ENCODE measurements at regions not wholly inside any gene's neighbourhood (a gene's known extent, or its start where the extent isn't known, plus 50 kb on each side); places are given as distances from the start of the nearest gene placed in this dataset.
A peak's percentile ranks its signal among the peaks of the same experiment; 100 is the strongest.
"Not testable (repeated sequence)": the region's sequence is repeated elsewhere in the genome, so short reads cannot be mapped to it uniquely, and the experiment has no call there.

GRCh38 chr4:154124539-154125255, 335.8 kb upstream of the SFRP2 start:
- H3K36me3 ChIP-seq (replicated peaks), result no peaks in the 10 kb centered on the region
- no peak overlapping the region for H3K4me3 ChIP-seq
- no peak for DNase-seq (ENCODE audit: low spot score in 2 of 2)
- no peaks in the 10 kb centered on the region for H3K9me3 ChIP-seq
- no peaks in the 10 kb centered on the region for H3K27me3 ChIP-seq (ENCODE audit: low read depth)
- no peaks in the 10 kb centered on the region for H3K4me1 ChIP-seq
- in situ Hi-C loops (cut with MboI; ENCODE audit: low sequenced_read_pairs), result no loop called here

GRCh38 chr4:154123897-154124296, 335.0 kb upstream of the SFRP2 start:
- Histone ChIP-seq H3K36me3 (replicated peaks) (no peaks in the 10 kb centered on the region), H3K9me3 (no peaks in the 10 kb centered on the region), H3K27me3 (ENCODE audit: low read depth) (no peaks in the 10 kb centered on the region), H3K4me3 (no peak overlapping the region), H3K4me1 (no peaks in the 10 kb centered on the region)
- in situ Hi-C loops (cut with MboI; ENCODE audit: low sequenced_read_pairs), result no loop called here
- no peak for DNase-seq (ENCODE audit: low spot score in 2 of 2)

GRCh38 chr4:154120690-154121345, 331.9 kb upstream of the SFRP2 start:
- DNase-seq (ENCODE audit: low spot score in 2 of 2), result no peak
- in situ Hi-C loops (cut with MboI; ENCODE audit: low sequenced_read_pairs), result no loop called here

GRCh38 chr4:154120006-154120676, 331.3 kb upstream of the SFRP2 start:
- H3K4me3 ChIP-seq, result no peak overlapping the region
- DNase-seq (ENCODE audit: low spot score in 2 of 2), result no peak
- H3K27me3 ChIP-seq (ENCODE audit: low read depth), result no peaks in the 10 kb centered on the region
- in situ Hi-C loops (cut with MboI; ENCODE audit: low sequenced_read_pairs), result no loop called here
- no peaks in the 10 kb centered on the region for H3K9me3 ChIP-seq
- no peaks in the 10 kb centered on the region for H3K4me1 ChIP-seq
- H3K36me3 ChIP-seq (replicated peaks), result no peaks in the 10 kb centered on the region

More at GRCh38 chr4:154120690-154121345, 331.9 kb upstream of the SFRP2 start:
- Histone ChIP-seq H3K36me3 (replicated peaks) (no peaks in the 10 kb centered on the region), H3K4me1 (no peaks in the 10 kb centered on the region), H3K27me3 (ENCODE audit: low read depth) (no peaks in the 10 kb centered on the region), H3K4me3 (no peak overlapping the region), H3K9me3 (no peaks in the 10 kb centered on the region)

- no peaks in the 10 kb centered on the region for H3K36me3 ChIP-seq (replicated peaks)
- H3K27me3 ChIP-seq (ENCODE audit: low read depth), result no peaks in the 10 kb centered on the region
- H3K4me3 ChIP-seq, result no peak overlapping the region
- H3K9me3 ChIP-seq, result no peaks in the 10 kb centered on the region
- H3K4me1 ChIP-seq, result no peaks in the 10 kb centered on the region
- in situ Hi-C loops (cut with MboI; ENCODE audit: low sequenced_read_pairs), result no loop called here
- DNase-seq (ENCODE audit: low spot score in 2 of 2), result no peak
These were observed 330.4 kb upstream of the SFRP2 start for GRCh38 chr4:154119317-154119716.

GRCh38 chr4:154117726-154118125, 328.8 kb upstream of the SFRP2 start:
- H3K9me3 ChIP-seq; DNase-seq (ENCODE audit: low spot score in 2 of 2); H3K36me3 ChIP-seq (replicated peaks); H3K4me1 ChIP-seq; H3K27me3 ChIP-seq (ENCODE audit: low read depth); H3K4me3 ChIP-seq; in situ Hi-C loops (cut with MboI; ENCODE audit: low sequenced_read_pairs): not testable (repeated sequence)

GRCh38 chr4:154107337-154107736, 318.5 kb upstream of the SFRP2 start:
- no peak overlapping the region for H3K4me3 ChIP-seq
- no peak for DNase-seq (ENCODE audit: low spot score in 2 of 2)

GRCh38 chr4:154088741-154089140, 299.9 kb upstream of the SFRP2 start:
- DNase-seq (ENCODE audit: low spot score in 2 of 2), result no peak
- in situ Hi-C loops (cut with MboI; ENCODE audit: low sequenced_read_pairs), result no loop called here
- H3K27me3 ChIP-seq (ENCODE audit: low read depth), result no peaks in the 10 kb centered on the region
- H3K4me1 ChIP-seq, result no peaks in the 10 kb centered on the region
- H3K9me3 ChIP-seq, result no peaks in the 10 kb centered on the region
- no peaks in the 10 kb centered on the region for H3K36me3 ChIP-seq (replicated peaks)
- no peak overlapping the region for H3K4me3 ChIP-seq

More at GRCh38 chr4:154107337-154107736, 318.5 kb upstream of the SFRP2 start:
- no peaks in the 10 kb centered on the region for H3K36me3 ChIP-seq (replicated peaks)
- no peaks in the 10 kb centered on the region for H3K27me3 ChIP-seq (ENCODE audit: low read depth)
- no peaks in the 10 kb centered on the region for H3K4me1 ChIP-seq
- H3K9me3 ChIP-seq, result no peaks in the 10 kb centered on the region
- in situ Hi-C loops (cut with MboI; ENCODE audit: low sequenced_read_pairs), result no loop called here

- no peaks in the 10 kb centered on the region for H3K36me3 ChIP-seq (replicated peaks)
- in situ Hi-C loops (cut with MboI; ENCODE audit: low sequenced_read_pairs), result no loop called here
- no peaks in the 10 kb centered on the region for H3K27me3 ChIP-seq (ENCODE audit: low read depth)
- no peak for DNase-seq (ENCODE audit: low spot score in 2 of 2)
- H3K4me1 ChIP-seq, result no peaks in the 10 kb centered on the region
- no peak overlapping the region for H3K4me3 ChIP-seq
- no peaks in the 10 kb centered on the region for H3K9me3 ChIP-seq
These were observed 297.4 kb upstream of the SFRP2 start for GRCh38 chr4:154086247-154086646.

GRCh38 chr4:154084864-154085263, 296.0 kb upstream of the SFRP2 start:
- in situ Hi-C loops (cut with MboI; ENCODE audit: low sequenced_read_pairs), result no loop called here

GRCh38 chr4:154082760-154083535, 294.1 kb upstream of the SFRP2 start:
- Histone ChIP-seq H3K36me3 (replicated peaks) (no peaks in the 10 kb centered on the region), H3K4me1 (no peaks in the 10 kb centered on the region), H3K27me3 (ENCODE audit: low read depth) (no peaks in the 10 kb centered on the region), H3K9me3 (no peaks in the 10 kb centered on the region), H3K4me3 (no peak overlapping the region)
- in situ Hi-C loops (cut with MboI; ENCODE audit: low sequenced_read_pairs), result no loop called here
- DNase-seq (ENCODE audit: low spot score in 2 of 2), result peak in 1 of 2 experiments; percentile 34

More at GRCh38 chr4:154084864-154085263, 296.0 kb upstream of the SFRP2 start:
- Histone ChIP-seq H3K9me3 (no peaks in the 10 kb centered on the region), H3K4me3 (no peak overlapping the region), H3K4me1 (no peaks in the 10 kb centered on the region), H3K36me3 (replicated peaks) (no peaks in the 10 kb centered on the region), H3K27me3 (ENCODE audit: low read depth) (no peaks in the 10 kb centered on the region)
- DNase-seq (ENCODE audit: low spot score in 2 of 2), result no peak

GRCh38 chr4:154081391-154081790, 292.5 kb upstream of the SFRP2 start:
- Histone ChIP-seq H3K27me3 (ENCODE audit: low read depth) (no peaks in the 10 kb centered on the region), H3K9me3 (no peaks in the 10 kb centered on the region), H3K4me3 (no peak overlapping the region), H3K36me3 (replicated peaks) (no peaks in the 10 kb centered on the region), H3K4me1 (no peaks in the 10 kb centered on the region)
- in situ Hi-C loops (cut with MboI; ENCODE audit: low sequenced_read_pairs), result no loop called here
- no peak for DNase-seq (ENCODE audit: low spot score in 2 of 2)

- Histone ChIP-seq H3K9me3 (no peaks in the 10 kb centered on the region), H3K27me3 (ENCODE audit: low read depth) (no peaks in the 10 kb centered on the region), H3K4me3 (no peak overlapping the region), H3K36me3 (replicated peaks) (no peaks in the 10 kb centered on the region), H3K4me1 (no peaks in the 10 kb centered on the region)
- DNase-seq (ENCODE audit: low spot score in 2 of 2), result no peak
- in situ Hi-C loops (cut with MboI; ENCODE audit: low sequenced_read_pairs), result no loop called here
These were observed 289.8 kb upstream of the SFRP2 start for GRCh38 chr4:154078504-154079350.
